ENCODE measurements at regions not wholly inside any gene's neighbourhood (a gene's known extent, or its start where the extent isn't known, plus 50 kb on each side); places are given as distances from the start of the nearest gene placed in this dataset.

DNA sequence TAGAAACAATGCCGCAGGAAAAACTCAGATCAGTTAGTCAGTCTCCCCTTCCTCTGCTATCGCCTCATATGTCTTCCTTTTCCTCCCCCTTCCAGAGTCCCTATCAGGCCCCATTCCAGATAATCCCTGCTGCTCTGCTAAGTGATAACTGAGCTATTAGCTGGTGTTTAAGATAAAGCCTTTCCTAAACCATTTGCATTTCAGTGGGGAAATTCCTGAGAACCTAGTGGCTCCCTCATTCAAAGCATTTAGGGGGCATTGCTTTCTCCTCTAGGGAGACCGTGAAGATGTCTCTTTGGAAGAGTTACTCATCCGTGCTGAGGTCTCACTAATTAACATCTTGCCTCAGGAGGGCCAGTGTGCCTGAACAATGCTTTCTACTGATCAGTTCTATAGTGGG lies 401.6 kb downstream of the NPIPA7 start:
- H3K9me3 ChIP-seq: no peaks in the 10 kb centered on the region
- no peaks in the 10 kb centered on the region for H3K4me1 ChIP-seq
- no peaks in the 10 kb centered on the region for H3K27me3 ChIP-seq
- TF ChIP-seq, protein P1, sequence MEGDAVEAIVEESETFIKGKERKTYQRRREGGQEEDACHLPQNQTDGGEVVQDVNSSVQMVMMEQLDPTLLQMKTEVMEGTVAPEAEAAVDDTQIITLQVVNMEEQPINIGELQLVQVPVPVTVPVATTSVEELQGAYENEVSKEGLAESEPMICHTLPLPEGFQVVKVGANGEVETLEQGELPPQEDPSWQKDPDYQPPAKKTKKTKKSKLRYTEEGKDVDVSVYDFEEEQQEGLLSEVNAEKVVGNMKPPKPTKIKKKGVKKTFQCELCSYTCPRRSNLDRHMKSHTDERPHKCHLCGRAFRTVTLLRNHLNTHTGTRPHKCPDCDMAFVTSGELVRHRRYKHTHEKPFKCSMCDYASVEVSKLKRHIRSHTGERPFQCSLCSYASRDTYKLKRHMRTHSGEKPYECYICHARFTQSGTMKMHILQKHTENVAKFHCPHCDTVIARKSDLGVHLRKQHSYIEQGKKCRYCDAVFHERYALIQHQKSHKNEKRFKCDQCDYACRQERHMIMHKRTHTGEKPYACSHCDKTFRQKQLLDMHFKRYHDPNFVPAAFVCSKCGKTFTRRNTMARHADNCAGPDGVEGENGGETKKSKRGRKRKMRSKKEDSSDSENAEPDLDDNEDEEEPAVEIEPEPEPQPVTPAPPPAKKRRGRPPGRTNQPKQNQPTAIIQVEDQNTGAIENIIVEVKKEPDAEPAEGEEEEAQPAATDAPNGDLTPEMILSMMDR (IDR thresholded peaks at IDR 0.05): no peak
- TF ChIP-seq POLR2A (IDR thresholded peaks at IDR 0.05): no peak
- DNase-seq: no peak
- H3K36me3 ChIP-seq (ENCODE audit: low read depth, missing control alignments): no peaks in the 10 kb centered on the region
- no peak overlapping the region for H3K4me3 ChIP-seq
- H3K27ac ChIP-seq: no peak overlapping the region
- WGBS, 2 donors: 32 to 51% methylated on average over 4 of the region's 4 CpGs
- intact Hi-C loops (cut with DNase I; ENCODE audit: low total_unique reads): no loop called here

GRCh38 chr16:16782153-16782552 lies 403.2 kb downstream of the NPIPA7 start:
- no peak for DNase-seq
- H3K4me1 ChIP-seq: no peaks in the 10 kb centered on the region
- no peaks in the 10 kb centered on the region for H3K9me3 ChIP-seq
- H3K27me3 ChIP-seq: no peaks in the 10 kb centered on the region
- TF ChIP-seq, protein P1 (IDR thresholded peaks at IDR 0.05): no peak
- no peak for TF ChIP-seq POLR2A (IDR thresholded peaks at IDR 0.05)
- intact Hi-C loops (cut with DNase I; ENCODE audit: low total_unique reads): no loop called here
- H3K4me3 ChIP-seq: no peak overlapping the region
- no peak overlapping the region for H3K27ac ChIP-seq
- 69 to 73% methylated on average over 4 of the region's 4 CpGs for WGBS, 2 donors
- H3K36me3 ChIP-seq (ENCODE audit: low read depth, missing control alignments): no peaks in the 10 kb centered on the region

- intact Hi-C loops (cut with DNase I; ENCODE audit: low total_unique reads): no loop called here
- WGBS, 2 donors: 59 to 71% methylated on average over 2 of the region's 2 CpGs
- TF ChIP-seq, protein P1 (IDR thresholded peaks at IDR 0.05): no peak
- no peak for TF ChIP-seq POLR2A (IDR thresholded peaks at IDR 0.05)
Measured at GRCh38 chr16:16788004-16788403, 409.1 kb downstream of the NPIPA7 start.

GRCh38 chr16:16790597-16790996 lies 411.7 kb downstream of the NPIPA7 start:
- H3K36me3 ChIP-seq (ENCODE audit: low read depth, missing control alignments): no peaks in the 10 kb centered on the region
- no peaks in the 10 kb centered on the region for H3K9me3 ChIP-seq
- no peak for DNase-seq
- intact Hi-C loops (cut with DNase I; ENCODE audit: low total_unique reads): no loop called here
- no peak overlapping the region for H3K4me3 ChIP-seq
- no peaks in the 10 kb centered on the region for H3K27me3 ChIP-seq
- no peaks in the 10 kb centered on the region for H3K4me1 ChIP-seq
- no peak overlapping the region for H3K27ac ChIP-seq
- TF ChIP-seq, protein P1 (IDR thresholded peaks at IDR 0.05): no peak
- no peak for TF ChIP-seq POLR2A (IDR thresholded peaks at IDR 0.05)

More at GRCh38 chr16:16788004-16788403, 409.1 kb downstream of the NPIPA7 start:
- H3K36me3 ChIP-seq (ENCODE audit: low read depth, missing control alignments): no peaks in the 10 kb centered on the region
- DNase-seq: no peak
- H3K27me3 ChIP-seq: no peaks in the 10 kb centered on the region
- H3K9me3 ChIP-seq: no peaks in the 10 kb centered on the region
- H3K4me1 ChIP-seq: no peaks in the 10 kb centered on the region
- no peak overlapping the region for H3K4me3 ChIP-seq
- H3K27ac ChIP-seq: no peak overlapping the region

GRCh38 chr16:16791051-16791450 lies 412.1 kb downstream of the NPIPA7 start:
- no peak overlapping the region for H3K4me3 ChIP-seq
- no peaks in the 10 kb centered on the region for H3K9me3 ChIP-seq
- WGBS, 2 donors: 86 to 95% methylated on average over 1 of the region's 1 CpG
- H3K36me3 ChIP-seq (ENCODE audit: low read depth, missing control alignments): no peaks in the 10 kb centered on the region
- no peaks in the 10 kb centered on the region for H3K4me1 ChIP-seq
- intact Hi-C loops (cut with DNase I; ENCODE audit: low total_unique reads): no loop called here
- H3K27me3 ChIP-seq: no peaks in the 10 kb centered on the region
- no peak for TF ChIP-seq POLR2A (IDR thresholded peaks at IDR 0.05)
- TF ChIP-seq, protein P1 (IDR thresholded peaks at IDR 0.05): no peak
- DNase-seq: no peak
- H3K27ac ChIP-seq: no peak overlapping the region

Measured in testis (tissue), 2 donors.